Naive thymus-derived CD8-positive, alpha-beta T cell (primary cell): ENCODE measurements at regions not wholly inside any gene's neighbourhood (a gene's known extent, or its start where the extent isn't known, plus 50 kb on each side); places are given as distances from the start of the nearest gene placed in this dataset.

Source experiments
- ATAC-seq, 2 donors: fragments of 150-1000 bp; cut with Tn5 transposase in 1 of 2; sonication (Bioruptor Pico), chemical (Tn5 transposase) in 1 of 2; 1 replicate in 1 of 2; 2 replicates in 1 of 2; pipeline ENCODE4 v1.10.0; 2021; ENCODE audit warnings: mild to moderate bottlenecking in 2 of 2, moderate library complexity in 2 of 2
- POLR2A ChIA-PET: fragments of 350-600 bp; sonication (Branson Sonifier 250); formaldehyde crosslinking; loops from one replicate; lab custom pipeline; 2021; ENCODE audit warnings: antibody characterized with exemption; lab: Charles Lee
- DNase-seq, 10 donors: peaks; one replicate each; pipeline versions ENCODE4 v3.0.0 to v3.0.0-alpha.2; 2020 to 2022
- H3K27ac Mint-ChIP-seq, 10 donors: one replicate each; pipeline ENCODE4 v1.8.0; 2020 to 2022; ENCODE audit warnings: mild to moderate bottlenecking in 10 of 10, mixed read lengths in 10 of 10, moderate library complexity in 4 of 10, inconsistent platforms in 1 of 10
- H3K27me3 Mint-ChIP-seq, 5 donors: one replicate each; pipeline ENCODE4 v1.8.0; 2021 to 2022; ENCODE audit warnings: mixed read lengths in 5 of 5
- H3K36me3 Mint-ChIP-seq, 3 donors: one replicate each; pipeline ENCODE4 v1.8.0; 2020 to 2022; ENCODE audit warnings: mixed read lengths in 3 of 3, mild to moderate bottlenecking in 2 of 3, inconsistent platforms in 1 of 3
- H3K4me1 Mint-ChIP-seq, 4 donors: one replicate each; pipeline ENCODE4 v1.8.0; 2021 to 2022; ENCODE audit warnings: mixed read lengths in 4 of 4
- H3K4me3 Mint-ChIP-seq, 10 donors: one replicate each; pipeline ENCODE4 v1.8.0; 2020 to 2022; ENCODE audit warnings: mild to moderate bottlenecking in 10 of 10, mixed read lengths in 10 of 10, moderate library complexity in 6 of 10, inconsistent platforms in 1 of 10
- H3K9me3 Mint-ChIP-seq, 9 donors: one replicate each; pipeline ENCODE4 v1.8.0; 2020 to 2022; ENCODE audit warnings: mixed read lengths in 9 of 9, mild to moderate bottlenecking in 3 of 9, inconsistent platforms in 1 of 9, moderate library complexity in 1 of 9

- no peaks in the 10 kb centered on the region for H3K27me3 Mint-ChIP-seq
- ATAC-seq (no peak), DNase-seq (no peak)
- no peak overlapping the region for H3K27ac Mint-ChIP-seq
- peaks cover 0 to 19% (median 5%) of the 10 kb centered on the region in 9 donors for H3K9me3 Mint-ChIP-seq
- H3K36me3 Mint-ChIP-seq: peaks cover 0 to 4% (median 0%) of the 10 kb centered on the region in 3 donors
- H3K4me1 Mint-ChIP-seq: no peaks in the 10 kb centered on the region
- POLR2A ChIA-PET: no interaction called here
- H3K4me3 Mint-ChIP-seq: no peak overlapping the region
Measured at GRCh38 chr4:58275856-58276255, 1165.7 kb upstream of the IGFBP7 start.

DNA sequence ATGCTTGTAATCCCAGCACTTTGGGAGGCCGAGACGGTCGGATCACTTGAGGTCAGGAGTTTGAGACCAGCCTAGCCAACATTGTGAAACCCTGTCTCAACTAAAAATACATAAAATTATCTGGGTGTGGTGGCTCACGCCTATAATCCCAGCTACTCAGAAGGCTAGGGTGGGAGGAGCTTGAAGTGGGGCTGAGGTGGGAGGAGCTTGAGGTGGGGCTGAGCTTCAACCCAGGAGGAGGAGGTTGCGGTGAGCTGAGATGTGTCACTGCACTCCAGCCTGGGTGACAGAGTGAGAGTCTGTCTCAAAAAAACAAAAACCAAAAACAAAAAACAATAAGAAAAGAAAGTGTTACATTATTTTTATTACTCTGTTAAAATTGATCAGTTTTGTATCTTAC lies 1164.4 kb upstream of the IGFBP7 start:
- no peak overlapping the region for H3K27ac Mint-ChIP-seq
- H3K9me3 Mint-ChIP-seq: peaks cover 0 to 17% (median 6%) of the 10 kb centered on the region in 9 donors
- no peaks in the 10 kb centered on the region for H3K27me3 Mint-ChIP-seq
- H3K36me3 Mint-ChIP-seq: peaks cover 0 to 5% (median 0%) of the 10 kb centered on the region in 3 donors
- no peaks in the 10 kb centered on the region for H3K4me1 Mint-ChIP-seq
- ATAC-seq: no peak
- POLR2A ChIA-PET: no interaction called here
- DNase-seq: no peak
- no peak overlapping the region for H3K4me3 Mint-ChIP-seq

DNA sequence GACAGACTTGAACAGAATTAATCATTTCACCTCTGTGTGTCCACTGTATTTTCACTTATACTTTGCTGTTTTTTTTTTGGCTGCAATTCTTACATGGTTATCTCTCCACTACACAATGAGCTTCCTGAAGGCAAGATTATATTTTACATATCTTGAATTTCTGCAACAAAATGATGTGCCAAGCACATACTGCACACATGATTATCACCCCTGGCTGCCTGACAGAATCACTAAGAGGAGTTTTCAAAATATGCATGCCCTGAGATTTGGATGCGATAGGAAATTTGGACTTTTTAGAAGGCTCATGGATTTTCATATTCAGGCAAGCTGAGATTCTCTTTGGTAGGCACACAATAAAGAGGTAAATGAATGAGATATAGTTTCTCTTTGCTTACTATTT lies 1162.1 kb upstream of the IGFBP7 start:
- no peaks in the 10 kb centered on the region for H3K27me3 Mint-ChIP-seq
- peaks cover 2 to 29% (median 17%) of the 10 kb centered on the region in 9 donors for H3K9me3 Mint-ChIP-seq
- POLR2A ChIA-PET: no interaction called here
- DNase-seq (no peak), ATAC-seq (no peak)
- no peaks in the 10 kb centered on the region for H3K4me1 Mint-ChIP-seq
- H3K36me3 Mint-ChIP-seq: peaks cover 0 to 9% (median 0%) of the 10 kb centered on the region in 3 donors
- H3K4me3 Mint-ChIP-seq: no peak overlapping the region
- H3K27ac Mint-ChIP-seq: no peak overlapping the region

GRCh38 chr4:58265734-58266133 lies 1155.5 kb upstream of the IGFBP7 start:
- DNase-seq (no peak), ATAC-seq (no peak)
- POLR2A ChIA-PET: no interaction called here
- no peaks in the 10 kb centered on the region for H3K27me3 Mint-ChIP-seq
- no peaks in the 10 kb centered on the region for H3K4me1 Mint-ChIP-seq
- no peak overlapping the region for H3K27ac Mint-ChIP-seq
- peaks cover 0 to 27% (median 13%) of the 10 kb centered on the region in 9 donors for H3K9me3 Mint-ChIP-seq
- no peak overlapping the region for H3K4me3 Mint-ChIP-seq
- peaks cover 0 to 5% (median 0%) of the 10 kb centered on the region in 3 donors for H3K36me3 Mint-ChIP-seq

GRCh38 chr4:58261526-58261925 lies 1151.3 kb upstream of the IGFBP7 start:
- Mint-ChIP-seq H3K36me3 (no peaks in the 10 kb centered on the region), H3K27ac (no peak overlapping the region), H3K4me3 (no peak overlapping the region), H3K27me3 (no peaks in the 10 kb centered on the region), H3K9me3 (peaks cover 0 to 18% (median 6%) of the 10 kb centered on the region in 9 donors), H3K4me1 (no peaks in the 10 kb centered on the region)
- DNase-seq (no peak), ATAC-seq (no peak)
- POLR2A ChIA-PET: no interaction called here

DNA sequence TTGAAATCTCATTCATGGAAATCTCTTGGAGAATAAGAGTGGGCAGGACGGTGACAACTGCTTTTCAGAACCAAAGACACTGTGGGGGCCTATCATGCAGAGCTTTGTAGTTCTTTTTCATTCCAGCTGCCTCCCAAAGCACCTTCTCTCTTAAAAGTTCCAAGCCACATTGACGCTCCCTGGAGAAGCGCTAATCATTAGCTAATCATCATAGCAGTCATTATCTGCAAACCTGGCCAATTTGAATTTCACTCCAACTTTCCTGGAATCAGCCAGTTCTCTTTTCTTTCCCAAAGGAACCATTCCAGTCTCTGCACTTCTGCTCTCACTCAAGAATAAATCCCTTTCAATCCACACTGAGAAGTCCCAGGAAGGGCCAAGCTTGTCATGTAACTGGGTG lies 1144.1 kb upstream of the IGFBP7 start:
- H3K36me3 Mint-ChIP-seq: no peaks in the 10 kb centered on the region
- no peak overlapping the region for H3K4me3 Mint-ChIP-seq
- no peak for ATAC-seq
- peaks cover 0 to 16% (median 8%) of the 10 kb centered on the region in 9 donors for H3K9me3 Mint-ChIP-seq
- no peak for DNase-seq
- H3K4me1 Mint-ChIP-seq: no peaks in the 10 kb centered on the region
- no peak overlapping the region for H3K27ac Mint-ChIP-seq
- no peaks in the 10 kb centered on the region for H3K27me3 Mint-ChIP-seq
- POLR2A ChIA-PET: no interaction called here

- H3K9me3 Mint-ChIP-seq: peaks cover 0 to 12% (median 5%) of the 10 kb centered on the region in 9 donors
- DNase-seq (no peak), ATAC-seq (no peak)
- no peaks in the 10 kb centered on the region for H3K4me1 Mint-ChIP-seq
- H3K36me3 Mint-ChIP-seq: no peaks in the 10 kb centered on the region
- no peaks in the 10 kb centered on the region for H3K27me3 Mint-ChIP-seq
- POLR2A ChIA-PET: no interaction called here
- no peak overlapping the region for H3K27ac Mint-ChIP-seq
- no peak overlapping the region for H3K4me3 Mint-ChIP-seq
Measured at GRCh38 chr4:58252656-58253055, 1142.5 kb upstream of the IGFBP7 start.

DNA sequence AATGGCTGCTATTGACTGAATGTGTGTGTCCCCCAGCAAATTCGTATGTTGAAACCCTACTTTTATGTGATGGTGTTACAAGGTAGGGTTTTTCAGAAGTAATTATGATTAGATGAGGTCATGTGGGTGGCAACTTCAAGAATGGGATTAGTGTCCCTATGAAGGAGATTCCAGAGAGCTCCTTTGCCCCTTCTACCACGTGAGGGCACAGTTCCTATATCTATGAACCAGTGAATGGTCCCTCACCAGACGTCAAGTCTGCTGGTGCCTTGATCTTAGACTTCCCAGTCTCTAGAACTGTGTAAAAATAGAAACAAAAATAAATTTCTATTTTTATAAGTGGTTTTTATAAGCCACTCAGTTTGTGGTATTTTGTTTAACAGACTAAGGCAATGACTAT lies 1137.6 kb upstream of the IGFBP7 start:
- DNase-seq (no peak), ATAC-seq (no peak)
- H3K27me3 Mint-ChIP-seq: no peaks in the 10 kb centered on the region
- POLR2A ChIA-PET: no interaction called here
- H3K4me1 Mint-ChIP-seq: no peaks in the 10 kb centered on the region
- no peaks in the 10 kb centered on the region for H3K36me3 Mint-ChIP-seq
- H3K9me3 Mint-ChIP-seq: peaks cover 0 to 9% (median 6%) of the 10 kb centered on the region in 9 donors
- no peak overlapping the region for H3K27ac Mint-ChIP-seq
- no peak overlapping the region for H3K4me3 Mint-ChIP-seq

DNA sequence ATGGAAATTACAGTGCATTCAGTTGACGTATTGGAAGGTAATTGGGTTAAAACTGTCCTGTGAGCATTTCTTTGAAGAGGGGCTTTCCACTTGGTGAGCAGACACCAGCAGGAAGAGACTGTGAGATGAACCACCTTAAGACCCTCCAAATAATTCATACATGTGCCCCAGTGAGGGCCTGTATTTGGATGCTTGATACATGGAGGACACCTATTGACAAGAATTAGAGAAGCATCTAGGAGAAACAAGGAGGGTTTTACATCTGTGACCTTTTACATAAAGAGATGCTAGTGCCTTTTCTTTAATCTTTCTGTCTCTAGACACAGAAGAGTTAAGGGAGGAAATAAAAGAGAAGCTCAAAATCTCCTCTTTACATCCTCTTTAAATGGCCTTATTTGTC lies 1115.3 kb upstream of the IGFBP7 start:
- POLR2A ChIA-PET: no interaction called here
- Mint-ChIP-seq H3K36me3 (no peaks in the 10 kb centered on the region), H3K4me3 (no peak overlapping the region), H3K9me3 (peaks cover 3 to 42% (median 9%) of the 10 kb centered on the region in 9 donors), H3K4me1 (no peaks in the 10 kb centered on the region), H3K27ac (no peak overlapping the region), H3K27me3 (no peaks in the 10 kb centered on the region)
- ATAC-seq: no peak
- DNase-seq: no peak

DNA sequence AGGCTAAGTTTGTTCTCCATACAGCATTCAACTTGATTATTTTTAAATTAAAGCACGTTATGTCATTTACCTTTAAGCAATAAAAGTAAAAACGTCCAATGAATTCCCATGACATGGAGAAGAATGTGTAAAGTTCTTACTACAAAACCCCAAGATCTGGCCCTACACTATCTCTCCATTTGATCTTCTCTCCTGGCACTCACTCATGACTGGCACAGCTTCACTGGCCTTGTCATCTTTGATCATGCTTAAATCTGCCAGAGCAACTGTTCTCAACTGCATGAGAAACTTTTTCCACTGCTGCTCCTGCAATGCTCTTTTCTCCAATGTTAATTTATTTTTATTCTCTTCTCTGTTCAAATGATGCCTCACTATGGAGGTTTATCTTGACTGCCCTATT lies 1109.0 kb upstream of the IGFBP7 start:
- Mint-ChIP-seq H3K36me3 (no peaks in the 10 kb centered on the region), H3K27me3 (no peaks in the 10 kb centered on the region), H3K27ac (no peak overlapping the region), H3K9me3 (peaks cover 2 to 31% (median 12%) of the 10 kb centered on the region in 9 donors), H3K4me3 (no peak overlapping the region), H3K4me1 (no peaks in the 10 kb centered on the region)
- ATAC-seq (no peak), DNase-seq (no peak)
- POLR2A ChIA-PET: no interaction called here

DNA sequence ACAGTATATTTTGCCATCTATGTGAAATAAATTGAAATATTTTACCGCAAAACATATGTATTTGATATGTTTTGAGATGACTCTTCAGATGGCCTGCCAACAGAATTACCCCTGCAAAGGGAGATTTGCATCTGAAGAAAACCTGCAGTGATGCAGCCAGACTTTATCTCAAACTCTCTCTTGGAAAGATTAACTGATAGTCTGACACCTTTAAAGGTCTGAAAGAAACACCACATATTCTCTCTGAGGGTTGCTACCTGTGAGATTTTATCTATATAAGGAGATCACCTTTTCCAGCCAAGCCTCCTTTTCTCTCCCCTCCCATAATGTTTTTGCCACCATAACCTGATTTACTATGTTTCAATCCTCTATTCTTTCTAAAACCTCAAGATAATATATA lies 1106.3 kb upstream of the IGFBP7 start:
- Mint-ChIP-seq H3K4me1 (no peaks in the 10 kb centered on the region), H3K27ac (no peak overlapping the region), H3K4me3 (no peak overlapping the region), H3K27me3 (no peaks in the 10 kb centered on the region), H3K36me3 (no peaks in the 10 kb centered on the region), H3K9me3 (peaks cover 0 to 23% (median 11%) of the 10 kb centered on the region in 9 donors)
- ATAC-seq (no peak), DNase-seq (no peak)
- POLR2A ChIA-PET: no interaction called here

GRCh38 chr4:58214376-58214775 lies 1104.2 kb upstream of the IGFBP7 start:
- Mint-ChIP-seq H3K4me1 (no peaks in the 10 kb centered on the region), H3K9me3 (peaks cover 0 to 18% (median 8%) of the 10 kb centered on the region in 9 donors), H3K27me3 (no peaks in the 10 kb centered on the region), H3K36me3 (no peaks in the 10 kb centered on the region), H3K4me3 (no peak overlapping the region), H3K27ac (no peak overlapping the region)
- POLR2A ChIA-PET: no interaction called here
- no peak for DNase-seq
- ATAC-seq: no peak

DNA sequence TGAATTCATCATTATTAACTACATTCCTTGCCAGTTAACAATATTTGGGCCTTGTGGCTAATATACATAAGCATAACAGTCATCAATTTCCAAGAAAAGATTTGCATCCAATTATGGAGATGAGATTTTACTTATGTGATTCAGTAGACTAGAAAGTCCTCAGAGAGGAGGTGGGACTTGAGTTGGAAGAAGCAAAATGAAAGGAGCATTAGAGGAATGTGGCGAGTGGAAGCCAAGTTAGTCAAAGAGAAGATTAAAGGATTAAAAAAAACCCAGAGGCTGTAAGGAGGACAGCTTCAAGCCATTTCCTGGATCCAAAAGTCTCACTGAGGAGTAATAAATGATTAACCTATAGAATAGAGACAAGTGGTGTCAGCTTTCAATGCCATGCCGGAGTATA lies 1099.4 kb upstream of the IGFBP7 start:
- Mint-ChIP-seq H3K9me3 (peaks cover 0 to 9% (median 2%) of the 10 kb centered on the region in 9 donors), H3K27ac (no peak overlapping the region), H3K4me1 (no peaks in the 10 kb centered on the region), H3K36me3 (no peaks in the 10 kb centered on the region), H3K27me3 (no peaks in the 10 kb centered on the region), H3K4me3 (no peak overlapping the region)
- POLR2A ChIA-PET: no interaction called here
- no peak for DNase-seq
- ATAC-seq: no peak

DNA sequence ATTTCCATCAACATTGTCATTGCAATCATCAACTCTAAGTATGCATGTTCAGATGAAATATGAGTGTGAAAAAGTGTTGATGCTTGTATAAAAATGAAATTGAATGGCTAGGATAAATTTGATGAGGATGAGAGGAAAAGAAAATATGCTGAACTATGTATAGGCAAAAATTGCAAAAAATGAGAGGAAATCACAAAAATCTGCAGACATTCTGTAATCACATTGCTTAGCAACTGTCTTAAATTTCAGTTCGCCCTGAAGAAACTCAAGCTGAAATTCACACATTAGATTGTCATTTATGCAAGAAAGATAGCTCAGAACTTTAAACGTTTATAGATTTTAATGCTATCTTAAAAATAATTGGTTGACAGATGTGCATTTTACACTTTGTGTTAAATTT lies 1098.8 kb upstream of the IGFBP7 start:
- Mint-ChIP-seq H3K27me3 (no peaks in the 10 kb centered on the region), H3K9me3 (peaks cover 0 to 9% (median 2%) of the 10 kb centered on the region in 9 donors)
- no peak for ATAC-seq

More for the DNA sequence above, 1098.8 kb upstream of the IGFBP7 start:
- no peak for DNase-seq
- Mint-ChIP-seq H3K4me1 (no peaks in the 10 kb centered on the region), H3K36me3 (no peaks in the 10 kb centered on the region), H3K4me3 (no peak overlapping the region), H3K27ac (no peak overlapping the region)
- POLR2A ChIA-PET: no interaction called here
